HEK293 (cell line): ENCODE measurements at regions not wholly inside any gene's neighbourhood (a gene's known extent, or its start where the extent isn't known, plus 50 kb on each side); places are given as distances from the start of the nearest gene placed in this dataset.

Source experiments
- CTCF ChIA-PET: fragments of 350-600 bp; formaldehyde crosslinking; extraction: SDS; loops from one replicate; lab custom pipeline; 2021; ENCODE audit warnings: antibody characterized with exemption; lab: Yijun Ruan, JAX
- POLR2A ChIA-PET: fragments of 300-600 bp; formaldehyde crosslinking; extraction: SDS; loops from one replicate; lab custom pipeline; 2020; ENCODE audit warnings: antibody characterized with exemption, inconsistent platforms; lab: Yijun Ruan, JAX
- H3K27ac ChIP-seq: fragments of 200-500 bp; sonication (Bioruptor generic); 2 replicates; pipeline ENCODE4 v1.5.1; 2014; ENCODE audit warnings: low read depth, low read length, control low read depth, inconsistent platforms; ENCODE audit errors: extremely low read depth
- H3K36me3 ChIP-seq, 2 experiments: fragments of 200-500 bp in 1 of 2; sonication (Bioruptor generic) in 1 of 2; 1 replicate in 1 of 2; 2 replicates in 1 of 2; pipeline ENCODE4 v1.5.1; 2014 to 2017; ENCODE audit warnings: inconsistent platforms in 2 of 2, low read length in 2 of 2; ENCODE audit not compliant: control insufficient read depth in 2 of 2, insufficient read depth in 1 of 2
- H3K4me1 ChIP-seq: fragments of 200-500 bp; sonication (Bioruptor generic); 2 replicates; pipeline ENCODE4 v1.5.1; 2014; ENCODE audit warnings: mild to moderate bottlenecking, low read length, inconsistent platforms; ENCODE audit not compliant: control insufficient read depth, insufficient read depth
- H3K4me3 ChIP-seq: 2 replicates; pipeline ENCODE4 v1.5.1; 2011; ENCODE audit warnings: low read depth, mild to moderate bottlenecking, control low read depth, low read length, moderate library complexity
- H3K9me3 ChIP-seq: fragments of 200-500 bp; sonication (Bioruptor generic); 2 replicates; pipeline ENCODE4 v1.5.1; 2014; ENCODE audit warnings: low read depth, low read length, inconsistent platforms; ENCODE audit not compliant: control insufficient read depth, insufficient read depth
- BCL11A ChIP-seq: fragments of 450-650 bp; formaldehyde crosslinking; IDR thresholded peaks from 2 replicates; pipeline ENCODE4 v1.5.1; 2016; ENCODE audit warnings: low read depth, missing biosample characterization, missing genetic modification characterization
- TRIM28 ChIP-seq: IDR thresholded peaks from 2 replicates; pipeline ENCODE4 v1.6.1; 2011; ENCODE audit warnings: low read length, control low read depth, borderline replicate concordance
- ZNF274 ChIP-seq, 2 experiments: fragments of 200-500 bp in 1 of 2; fragments of 450-650 bp in 1 of 2; sonication (Bioruptor generic) in 1 of 2; formaldehyde crosslinking in 1 of 2; IDR thresholded peaks; 2 replicates each; pipeline versions ENCODE4 v1.5.1 to v1.6.1; 2014 to 2016; ENCODE audit warnings: borderline replicate concordance in 1 of 2, inconsistent platforms in 1 of 2, low read length in 1 of 2, missing biosample characterization in 1 of 2, missing genetic modification characterization in 1 of 2
- ZNF292 ChIP-seq: fragments of 450-650 bp; formaldehyde crosslinking; IDR thresholded peaks from 2 replicates; pipeline ENCODE4 v1.5.1; 2016; ENCODE audit warnings: low read depth, missing biosample characterization, missing genetic modification characterization, borderline replicate concordance
- ZNF48 ChIP-seq: fragments of 450-650 bp; formaldehyde crosslinking; IDR thresholded peaks from 2 replicates; pipeline ENCODE4 v1.5.1; 2016; ENCODE audit warnings: missing biosample characterization, missing genetic modification characterization
- ZNF501 ChIP-seq: fragments of 450-650 bp; formaldehyde crosslinking; IDR thresholded peaks from 2 replicates; pipeline ENCODE4 v1.5.1; 2016; ENCODE audit warnings: missing biosample characterization, missing genetic modification characterization
- ZNF560 ChIP-seq: fragments of 450-650 bp; formaldehyde crosslinking; IDR thresholded peaks from 2 replicates; pipeline ENCODE4 v1.5.1; 2017; ENCODE audit warnings: missing biosample characterization, missing genetic modification characterization, borderline replicate concordance
- ZNF664 ChIP-seq: fragments of 450-650 bp; formaldehyde crosslinking; IDR thresholded peaks from 2 replicates; pipeline ENCODE4 v1.5.1; 2016; ENCODE audit warnings: missing biosample characterization, missing genetic modification characterization
- TF ChIP-seq, protein P1 (sequence below): fragments of 450-650 bp; formaldehyde crosslinking; conservative IDR thresholded peaks from 2 replicates; pipeline ENCODE4 v1.5.1; 2016; ENCODE audit warnings: low read depth, missing biosample characterization, missing genetic modification characterization
- TF ChIP-seq, protein P2 (sequence below): fragments of 450-650 bp; formaldehyde crosslinking; IDR thresholded peaks from 2 replicates; pipeline ENCODE4 v1.5.1; 2016; ENCODE audit warnings: missing biosample characterization, missing genetic modification characterization
- TF ChIP-seq, protein P3 (sequence below): fragments of 450-650 bp; formaldehyde crosslinking; IDR thresholded peaks from 2 replicates; pipeline ENCODE4 v1.5.1; 2016; ENCODE audit warnings: missing biosample characterization, missing genetic modification characterization
- TF ChIP-seq, protein P4 (sequence below): fragments of 450-650 bp; formaldehyde crosslinking; IDR thresholded peaks from 2 replicates; pipeline ENCODE4 v1.5.1; 2016; ENCODE audit warnings: missing biosample characterization, missing genetic modification characterization
- TF ChIP-seq, protein P5 (sequence below): fragments of 450-650 bp; formaldehyde crosslinking; IDR thresholded peaks from 2 replicates; pipeline ENCODE4 v1.5.1; 2016; ENCODE audit warnings: missing biosample characterization, missing genetic modification characterization, borderline replicate concordance
- TF ChIP-seq, protein P6 (sequence below): fragments of 450-650 bp; formaldehyde crosslinking; IDR thresholded peaks from 2 replicates; pipeline ENCODE4 v1.5.1; 2016; ENCODE audit warnings: missing biosample characterization, missing genetic modification characterization
- TF ChIP-seq, protein P7 (sequence below): fragments of 450-650 bp; formaldehyde crosslinking; IDR thresholded peaks from 2 replicates; pipeline ENCODE4 v1.5.1; 2016; ENCODE audit warnings: missing biosample characterization, missing genetic modification characterization, low read depth
- TF ChIP-seq, protein P8 (sequence below): fragments of 450-650 bp; formaldehyde crosslinking; IDR thresholded peaks from 2 replicates; pipeline ENCODE4 v1.5.1; 2017; ENCODE audit warnings: missing biosample characterization, missing genetic modification characterization

DNA sequence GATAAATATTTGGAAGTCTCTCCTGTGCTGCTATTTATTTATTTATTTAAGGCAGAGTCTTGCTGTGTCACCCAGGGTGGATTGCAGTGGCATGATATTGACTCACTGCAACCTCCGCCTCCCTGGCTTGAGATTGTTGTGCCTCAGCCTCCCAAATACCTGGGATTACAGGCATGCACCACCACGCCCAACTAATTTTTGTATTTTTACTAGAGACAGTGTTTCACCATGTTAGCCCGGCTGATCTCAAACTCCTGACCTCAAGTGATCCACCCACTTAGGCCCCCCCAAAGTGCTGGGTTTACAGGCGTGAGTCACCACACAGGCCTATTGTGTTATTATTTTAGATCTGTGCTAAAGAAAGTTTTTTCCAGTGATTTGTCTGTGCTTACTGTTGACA lies 225.2 kb downstream of the CCER1 start (continued):
- TF ChIP-seq, protein P1, sequence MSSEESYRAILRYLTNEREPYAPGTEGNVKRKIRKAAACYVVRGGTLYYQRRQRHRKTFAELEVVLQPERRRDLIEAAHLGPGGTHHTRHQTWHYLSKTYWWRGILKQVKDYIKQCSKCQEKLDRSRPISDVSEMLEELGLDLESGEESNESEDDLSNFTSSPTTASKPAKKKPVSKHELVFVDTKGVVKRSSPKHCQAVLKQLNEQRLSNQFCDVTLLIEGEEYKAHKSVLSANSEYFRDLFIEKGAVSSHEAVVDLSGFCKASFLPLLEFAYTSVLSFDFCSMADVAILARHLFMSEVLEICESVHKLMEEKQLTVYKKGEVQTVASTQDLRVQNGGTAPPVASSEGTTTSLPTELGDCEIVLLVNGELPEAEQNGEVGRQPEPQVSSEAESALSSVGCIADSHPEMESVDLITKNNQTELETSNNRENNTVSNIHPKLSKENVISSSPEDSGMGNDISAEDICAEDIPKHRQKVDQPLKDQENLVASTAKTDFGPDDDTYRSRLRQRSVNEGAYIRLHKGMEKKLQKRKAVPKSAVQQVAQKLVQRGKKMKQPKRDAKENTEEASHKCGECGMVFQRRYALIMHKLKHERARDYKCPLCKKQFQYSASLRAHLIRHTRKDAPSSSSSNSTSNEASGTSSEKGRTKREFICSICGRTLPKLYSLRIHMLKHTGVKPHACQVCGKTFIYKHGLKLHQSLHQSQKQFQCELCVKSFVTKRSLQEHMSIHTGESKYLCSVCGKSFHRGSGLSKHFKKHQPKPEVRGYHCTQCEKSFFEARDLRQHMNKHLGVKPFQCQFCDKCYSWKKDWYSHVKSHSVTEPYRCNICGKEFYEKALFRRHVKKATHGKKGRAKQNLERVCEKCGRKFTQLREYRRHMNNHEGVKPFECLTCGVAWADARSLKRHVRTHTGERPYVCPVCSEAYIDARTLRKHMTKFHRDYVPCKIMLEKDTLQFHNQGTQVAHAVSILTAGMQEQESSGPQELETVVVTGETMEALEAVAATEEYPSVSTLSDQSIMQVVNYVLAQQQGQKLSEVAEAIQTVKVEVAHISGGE (tag by site-specific recombination) = no peak
- TF ChIP-seq ZNF274 (IDR thresholded peaks at IDR 0.05; ENCODE audit: low read length) = no peak
- no peak for TF ChIP-seq ZNF274 (tag by site-specific recombination; IDR thresholded peaks at IDR 0.05; ENCODE audit: borderline replicate concordance)
- TF ChIP-seq BCL11A (tag by site-specific recombination) = no peak
- TF ChIP-seq, protein P2, sequence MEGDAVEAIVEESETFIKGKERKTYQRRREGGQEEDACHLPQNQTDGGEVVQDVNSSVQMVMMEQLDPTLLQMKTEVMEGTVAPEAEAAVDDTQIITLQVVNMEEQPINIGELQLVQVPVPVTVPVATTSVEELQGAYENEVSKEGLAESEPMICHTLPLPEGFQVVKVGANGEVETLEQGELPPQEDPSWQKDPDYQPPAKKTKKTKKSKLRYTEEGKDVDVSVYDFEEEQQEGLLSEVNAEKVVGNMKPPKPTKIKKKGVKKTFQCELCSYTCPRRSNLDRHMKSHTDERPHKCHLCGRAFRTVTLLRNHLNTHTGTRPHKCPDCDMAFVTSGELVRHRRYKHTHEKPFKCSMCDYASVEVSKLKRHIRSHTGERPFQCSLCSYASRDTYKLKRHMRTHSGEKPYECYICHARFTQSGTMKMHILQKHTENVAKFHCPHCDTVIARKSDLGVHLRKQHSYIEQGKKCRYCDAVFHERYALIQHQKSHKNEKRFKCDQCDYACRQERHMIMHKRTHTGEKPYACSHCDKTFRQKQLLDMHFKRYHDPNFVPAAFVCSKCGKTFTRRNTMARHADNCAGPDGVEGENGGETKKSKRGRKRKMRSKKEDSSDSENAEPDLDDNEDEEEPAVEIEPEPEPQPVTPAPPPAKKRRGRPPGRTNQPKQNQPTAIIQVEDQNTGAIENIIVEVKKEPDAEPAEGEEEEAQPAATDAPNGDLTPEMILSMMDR (tag by site-specific recombination) = no peak
- no peak for TF ChIP-seq ZNF560 (tag by site-specific recombination)

DNA sequence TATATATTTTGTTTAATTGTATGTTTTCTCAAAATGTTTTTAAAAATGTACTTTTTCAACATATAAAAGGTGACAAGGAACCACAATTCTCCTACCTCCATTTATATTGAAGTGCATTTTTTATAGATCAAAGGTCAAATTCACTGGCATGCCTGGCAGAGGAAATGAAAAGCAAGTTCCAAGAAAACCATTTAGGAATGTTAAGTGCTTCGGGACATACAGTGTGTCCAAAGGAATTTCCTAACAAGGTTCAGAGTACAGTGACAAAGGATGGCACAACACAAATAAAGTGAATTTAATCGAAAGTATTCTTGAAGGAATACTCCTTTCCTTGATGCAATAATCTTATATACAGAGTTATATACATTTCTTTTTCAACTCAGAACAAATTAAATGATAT lies 242.3 kb downstream of the CCER1 start:
- CTCF ChIA-PET = no interaction called here

More for the DNA sequence above, 242.3 kb downstream of the CCER1 start:
- TF ChIP-seq, protein P3, sequence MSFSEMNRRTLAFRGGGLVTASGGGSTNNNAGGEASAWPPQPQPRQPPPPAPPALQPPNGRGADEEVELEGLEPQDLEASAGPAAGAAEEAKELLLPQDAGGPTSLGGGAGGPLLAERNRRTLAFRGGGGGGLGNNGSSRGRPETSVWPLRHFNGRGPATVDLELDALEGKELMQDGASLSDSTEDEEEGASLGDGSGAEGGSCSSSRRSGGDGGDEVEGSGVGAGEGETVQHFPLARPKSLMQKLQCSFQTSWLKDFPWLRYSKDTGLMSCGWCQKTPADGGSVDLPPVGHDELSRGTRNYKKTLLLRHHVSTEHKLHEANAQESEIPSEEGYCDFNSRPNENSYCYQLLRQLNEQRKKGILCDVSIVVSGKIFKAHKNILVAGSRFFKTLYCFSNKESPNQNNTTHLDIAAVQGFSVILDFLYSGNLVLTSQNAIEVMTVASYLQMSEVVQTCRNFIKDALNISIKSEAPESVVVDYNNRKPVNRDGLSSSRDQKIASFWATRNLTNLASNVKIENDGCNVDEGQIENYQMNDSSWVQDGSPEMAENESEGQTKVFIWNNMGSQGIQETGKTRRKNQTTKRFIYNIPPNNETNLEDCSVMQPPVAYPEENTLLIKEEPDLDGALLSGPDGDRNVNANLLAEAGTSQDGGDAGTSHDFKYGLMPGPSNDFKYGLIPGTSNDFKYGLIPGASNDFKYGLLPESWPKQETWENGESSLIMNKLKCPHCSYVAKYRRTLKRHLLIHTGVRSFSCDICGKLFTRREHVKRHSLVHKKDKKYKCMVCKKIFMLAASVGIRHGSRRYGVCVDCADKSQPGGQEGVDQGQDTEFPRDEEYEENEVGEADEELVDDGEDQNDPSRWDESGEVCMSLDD (tag by site-specific recombination) = no peak
- TF ChIP-seq, protein P4, sequence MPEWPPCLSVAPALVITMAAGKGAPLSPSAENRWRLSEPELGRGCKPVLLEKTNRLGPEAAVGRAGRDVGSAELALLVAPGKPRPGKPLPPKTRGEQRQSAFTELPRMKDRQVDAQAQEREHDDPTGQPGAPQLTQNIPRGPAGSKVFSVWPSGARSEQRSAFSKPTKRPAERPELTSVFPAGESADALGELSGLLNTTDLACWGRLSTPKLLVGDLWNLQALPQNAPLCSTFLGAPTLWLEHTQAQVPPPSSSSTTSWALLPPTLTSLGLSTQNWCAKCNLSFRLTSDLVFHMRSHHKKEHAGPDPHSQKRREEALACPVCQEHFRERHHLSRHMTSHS (tag by site-specific recombination) = no peak
- TF ChIP-seq TRIM28 = no peak
- TF ChIP-seq, protein P5, sequence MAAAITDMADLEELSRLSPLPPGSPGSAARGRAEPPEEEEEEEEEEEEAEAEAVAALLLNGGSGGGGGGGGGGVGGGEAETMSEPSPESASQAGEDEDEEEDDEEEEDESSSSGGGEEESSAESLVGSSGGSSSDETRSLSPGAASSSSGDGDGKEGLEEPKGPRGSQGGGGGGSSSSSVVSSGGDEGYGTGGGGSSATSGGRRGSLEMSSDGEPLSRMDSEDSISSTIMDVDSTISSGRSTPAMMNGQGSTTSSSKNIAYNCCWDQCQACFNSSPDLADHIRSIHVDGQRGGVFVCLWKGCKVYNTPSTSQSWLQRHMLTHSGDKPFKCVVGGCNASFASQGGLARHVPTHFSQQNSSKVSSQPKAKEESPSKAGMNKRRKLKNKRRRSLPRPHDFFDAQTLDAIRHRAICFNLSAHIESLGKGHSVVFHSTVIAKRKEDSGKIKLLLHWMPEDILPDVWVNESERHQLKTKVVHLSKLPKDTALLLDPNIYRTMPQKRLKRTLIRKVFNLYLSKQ (tag by site-specific recombination) = no peak
- TF ChIP-seq ZNF292 = no peak
- TF ChIP-seq, protein P6, sequence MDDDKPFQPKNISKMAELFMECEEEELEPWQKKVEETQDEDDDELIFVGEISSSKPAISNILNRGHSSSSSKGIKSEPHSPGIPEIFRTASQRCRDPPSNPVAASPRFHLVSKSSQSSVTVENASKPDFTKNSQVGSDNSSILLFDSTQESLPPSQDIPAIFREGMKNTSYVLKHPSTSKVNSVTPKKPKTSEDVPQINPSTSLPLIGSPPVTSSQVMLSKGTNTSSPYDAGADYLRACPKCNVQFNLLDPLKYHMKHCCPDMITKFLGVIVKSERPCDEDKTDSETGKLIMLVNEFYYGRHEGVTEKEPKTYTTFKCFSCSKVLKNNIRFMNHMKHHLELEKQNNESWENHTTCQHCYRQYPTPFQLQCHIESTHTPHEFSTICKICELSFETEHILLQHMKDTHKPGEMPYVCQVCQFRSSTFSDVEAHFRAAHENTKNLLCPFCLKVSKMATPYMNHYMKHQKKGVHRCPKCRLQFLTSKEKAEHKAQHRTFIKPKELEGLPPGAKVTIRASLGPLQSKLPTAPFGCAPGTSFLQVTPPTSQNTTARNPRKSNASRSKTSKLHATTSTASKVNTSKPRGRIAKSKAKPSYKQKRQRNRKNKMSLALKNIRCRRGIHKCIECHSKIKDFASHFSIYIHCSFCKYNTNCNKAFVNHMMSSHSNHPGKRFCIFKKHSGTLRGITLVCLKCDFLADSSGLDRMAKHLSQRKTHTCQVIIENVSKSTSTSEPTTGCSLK = no peak
- no peak for TF ChIP-seq ZNF664 (tag by site-specific recombination)
- no peak for TF ChIP-seq ZNF501 (tag by site-specific recombination)
- TF ChIP-seq, protein P7, sequence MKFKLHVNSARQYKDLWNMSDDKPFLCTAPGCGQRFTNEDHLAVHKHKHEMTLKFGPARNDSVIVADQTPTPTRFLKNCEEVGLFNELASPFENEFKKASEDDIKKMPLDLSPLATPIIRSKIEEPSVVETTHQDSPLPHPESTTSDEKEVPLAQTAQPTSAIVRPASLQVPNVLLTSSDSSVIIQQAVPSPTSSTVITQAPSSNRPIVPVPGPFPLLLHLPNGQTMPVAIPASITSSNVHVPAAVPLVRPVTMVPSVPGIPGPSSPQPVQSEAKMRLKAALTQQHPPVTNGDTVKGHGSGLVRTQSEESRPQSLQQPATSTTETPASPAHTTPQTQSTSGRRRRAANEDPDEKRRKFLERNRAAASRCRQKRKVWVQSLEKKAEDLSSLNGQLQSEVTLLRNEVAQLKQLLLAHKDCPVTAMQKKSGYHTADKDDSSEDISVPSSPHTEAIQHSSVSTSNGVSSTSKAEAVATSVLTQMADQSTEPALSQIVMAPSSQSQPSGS = no peak
- no peak for TF ChIP-seq ZNF48
- TF ChIP-seq, protein P8, sequence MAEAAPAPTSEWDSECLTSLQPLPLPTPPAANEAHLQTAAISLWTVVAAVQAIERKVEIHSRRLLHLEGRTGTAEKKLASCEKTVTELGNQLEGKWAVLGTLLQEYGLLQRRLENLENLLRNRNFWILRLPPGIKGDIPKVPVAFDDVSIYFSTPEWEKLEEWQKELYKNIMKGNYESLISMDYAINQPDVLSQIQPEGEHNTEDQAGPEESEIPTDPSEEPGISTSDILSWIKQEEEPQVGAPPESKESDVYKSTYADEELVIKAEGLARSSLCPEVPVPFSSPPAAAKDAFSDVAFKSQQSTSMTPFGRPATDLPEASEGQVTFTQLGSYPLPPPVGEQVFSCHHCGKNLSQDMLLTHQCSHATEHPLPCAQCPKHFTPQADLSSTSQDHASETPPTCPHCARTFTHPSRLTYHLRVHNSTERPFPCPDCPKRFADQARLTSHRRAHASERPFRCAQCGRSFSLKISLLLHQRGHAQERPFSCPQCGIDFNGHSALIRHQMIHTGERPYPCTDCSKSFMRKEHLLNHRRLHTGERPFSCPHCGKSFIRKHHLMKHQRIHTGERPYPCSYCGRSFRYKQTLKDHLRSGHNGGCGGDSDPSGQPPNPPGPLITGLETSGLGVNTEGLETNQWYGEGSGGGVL (tag by site-specific recombination) = no peak
- no peaks in the 10 kb centered on the region for H3K36me3 ChIP-seq
- no peak overlapping the region for H3K4me3 ChIP-seq
- POLR2A ChIA-PET = no interaction called here
- no peaks in the 10 kb centered on the region for H3K9me3 ChIP-seq
- no peaks in the 10 kb centered on the region for H3K4me1 ChIP-seq
- no peak overlapping the region for H3K27ac ChIP-seq
